ENCODE measurements at regions not wholly inside any gene's neighbourhood (a gene's known extent, or its start where the extent isn't known, plus 50 kb on each side); places are given as distances from the start of the nearest gene placed in this dataset. TPM values are rescaled to one million over a fixed set of nuclear protein-coding genes. Genes with fewer than 3 reads are reported as not detected.

GRCh38 chr5:116626272-116626723, 51.7 kb upstream of the SEMA6A start:
- Histone ChIP-seq H4K20me1 (replicated peaks; ENCODE audit: control insufficient read depth, extremely low read depth, insufficient read depth, low read length) (no peaks in the 10 kb centered on the region), H3K4me2 (ENCODE audit: insufficient read depth, low read length) (no peak overlapping the region), H3K36me3 (ENCODE audit: control insufficient read depth in 2 of 2, extremely low read depth in 1 of 2, insufficient read depth in 2 of 2, low read length in 2 of 2) (no peaks in the 10 kb centered on the region), H3K4me3 (replicated peaks in 1 of 3; ENCODE audit: insufficient read depth in 1 of 3, low read depth in 1 of 3, low read length in 3 of 3) (no peak overlapping the region), H3K79me2 (ENCODE audit: control insufficient read depth, insufficient read depth, low read length) (no peaks in the 10 kb centered on the region), H2AFZ (ENCODE audit: low read depth, low read length) (no peak overlapping the region), H3K9ac (replicated peaks; ENCODE audit: extremely low read depth, insufficient read depth, low read length) (no peak overlapping the region), H3K27me3 (ENCODE audit: control insufficient read depth in 2 of 2, insufficient read depth in 2 of 2, low read length in 2 of 2) (no peaks in the 10 kb centered on the region), H3K9me3 (replicated peaks; ENCODE audit: control insufficient read depth, insufficient read depth, low read length) (no peaks in the 10 kb centered on the region), H3K9me1 (replicated peaks; ENCODE audit: control insufficient read depth, extremely low read depth, insufficient read depth, low read length) (no peaks in the 10 kb centered on the region), H3K27ac (ENCODE audit: insufficient read depth, low read depth, low read length) (no peak overlapping the region), H3K4me1 (ENCODE audit: control insufficient read depth, extremely low read depth, insufficient read depth, low read length) (no peaks in the 10 kb centered on the region)
- intact Hi-C loops (cut with micrococcal nuclease) (no loop called here), dilution Hi-C loops (cut with MboI; ENCODE audit: extremely low pct_ligation_motif_present, low sequenced_read_pairs) (no loop called here)
- no peak for FAIRE-seq
- POLR2A ChIA-PET, result no interaction called here
- peak; percentile 5 for DNase-seq (ENCODE audit: low read depth, low spot score)
- TF ChIP-seq POLR2AphosphoS5 (IDR thresholded peaks at IDR 0.05; ENCODE audit: insufficient read depth, low read depth, low read length) (no peak), JUN (IDR thresholded peaks at IDR 0.05; ENCODE audit: borderline replicate concordance, insufficient read depth, insufficient read length, low read depth) (no peak), FOS (IDR thresholded peaks at IDR 0.05; ENCODE audit: borderline replicate concordance, insufficient read depth, low read length) (no peak), EZH2 (IDR thresholded peaks at IDR 0.05; ENCODE audit: borderline replicate concordance, low read depth, low read length, severe bottlenecking) (no peak), POLR2A (IDR thresholded peaks at IDR 0.05; ENCODE audit: low read depth, low read length) (no peak), GATA2 (IDR thresholded peaks at IDR 0.05; ENCODE audit: insufficient read depth, insufficient read length, low read depth, low read length) (no peak), MYC (IDR thresholded peaks at IDR 0.05; ENCODE audit: low read depth, low read length) (no peak), MAX (IDR thresholded peaks at IDR 0.05; ENCODE audit: insufficient read depth, insufficient read length) (no peak)
- TF ChIP-seq, protein P1, sequence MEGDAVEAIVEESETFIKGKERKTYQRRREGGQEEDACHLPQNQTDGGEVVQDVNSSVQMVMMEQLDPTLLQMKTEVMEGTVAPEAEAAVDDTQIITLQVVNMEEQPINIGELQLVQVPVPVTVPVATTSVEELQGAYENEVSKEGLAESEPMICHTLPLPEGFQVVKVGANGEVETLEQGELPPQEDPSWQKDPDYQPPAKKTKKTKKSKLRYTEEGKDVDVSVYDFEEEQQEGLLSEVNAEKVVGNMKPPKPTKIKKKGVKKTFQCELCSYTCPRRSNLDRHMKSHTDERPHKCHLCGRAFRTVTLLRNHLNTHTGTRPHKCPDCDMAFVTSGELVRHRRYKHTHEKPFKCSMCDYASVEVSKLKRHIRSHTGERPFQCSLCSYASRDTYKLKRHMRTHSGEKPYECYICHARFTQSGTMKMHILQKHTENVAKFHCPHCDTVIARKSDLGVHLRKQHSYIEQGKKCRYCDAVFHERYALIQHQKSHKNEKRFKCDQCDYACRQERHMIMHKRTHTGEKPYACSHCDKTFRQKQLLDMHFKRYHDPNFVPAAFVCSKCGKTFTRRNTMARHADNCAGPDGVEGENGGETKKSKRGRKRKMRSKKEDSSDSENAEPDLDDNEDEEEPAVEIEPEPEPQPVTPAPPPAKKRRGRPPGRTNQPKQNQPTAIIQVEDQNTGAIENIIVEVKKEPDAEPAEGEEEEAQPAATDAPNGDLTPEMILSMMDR (IDR thresholded peaks at IDR 0.05; ENCODE audit: extremely low read depth in 1 of 2, insufficient read depth in 1 of 2, low read depth in 1 of 2, low read length in 2 of 2), result no peak
- BruUV-seq (replicated peaks), result no TSS peak
- CTCF ChIA-PET, result interaction anchor here (0.9 kb wide), 1 partner anchor 11 kb away, joined by 3 read pairs; no protein-coding TSS in a partner anchor

Small RNA genes in the stretch of these regions (small RNA-seq; reads per million reads assigned to genes)
- gene AC093534.1 (ENCODE audit: insufficient read depth, insufficient read length, low read depth, low replicate concordance), result not detected
- gene RNU7-34P (ENCODE audit: insufficient read depth, insufficient read length, low read depth, low replicate concordance), result not detected
